Thyroid gland (tissue), 4 donors: ENCODE measurements at regions not wholly inside any gene's neighbourhood (a gene's known extent, or its start where the extent isn't known, plus 50 kb on each side); places are given as distances from the start of the nearest gene placed in this dataset.

Experiments used
- POLR2A ChIP-seq, 2 donors: fragments of 450-650 bp; IDR thresholded peaks; one replicate each; pipeline ENCODE4 v1.6.1; 2017; ENCODE audit warnings: antibody characterized with exemption in 2 of 2, mild to moderate bottlenecking in 2 of 2, moderate library complexity in 1 of 2
- TF ChIP-seq, protein P1 (sequence below), 6 experiments: fragments of 200-600 bp in 3 of 6; fragments of 450-650 bp in 3 of 6; sonication (generic) in 3 of 6; IDR thresholded peaks; one replicate each; pipeline ENCODE4 v1.5.1; 2016 to 2019; ENCODE audit warnings: antibody characterized with exemption in 6 of 6, mild to moderate bottlenecking in 2 of 6, inconsistent platforms in 1 of 6, moderate library complexity in 1 of 6

DNA sequence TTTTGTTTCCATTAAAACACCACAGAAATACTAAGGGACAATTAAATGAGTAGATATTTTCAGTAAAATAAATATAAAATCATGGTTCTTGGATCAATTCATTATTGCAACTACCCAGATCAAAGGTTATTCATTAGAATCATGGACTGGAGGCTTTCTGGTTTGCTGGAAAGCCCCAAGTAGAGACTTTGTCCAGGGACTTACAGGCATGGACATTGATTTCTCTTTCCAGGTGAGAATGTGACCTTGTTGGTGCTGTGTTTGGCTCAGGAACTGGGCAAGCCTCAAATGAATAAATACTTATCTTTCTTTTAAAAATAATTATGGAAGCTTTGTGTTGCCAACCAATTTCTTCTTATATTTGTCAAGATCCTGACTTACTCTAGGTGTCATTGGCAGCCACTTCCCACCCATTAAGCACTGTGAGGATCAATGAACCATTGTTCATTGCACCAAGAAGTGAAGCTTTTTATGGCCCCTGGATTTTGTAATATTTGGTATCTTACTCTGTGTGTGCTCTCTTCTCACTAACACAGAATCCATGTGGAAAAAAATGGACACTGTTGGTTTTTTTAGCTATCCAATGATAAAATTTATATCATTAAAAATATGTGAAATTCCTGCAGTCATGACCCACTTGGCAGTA lies 205.8 kb upstream of the NRXN1 start:
- TF ChIP-seq POLR2A (IDR thresholded peaks at IDR 0.05), result no peak
- TF ChIP-seq, protein P1, sequence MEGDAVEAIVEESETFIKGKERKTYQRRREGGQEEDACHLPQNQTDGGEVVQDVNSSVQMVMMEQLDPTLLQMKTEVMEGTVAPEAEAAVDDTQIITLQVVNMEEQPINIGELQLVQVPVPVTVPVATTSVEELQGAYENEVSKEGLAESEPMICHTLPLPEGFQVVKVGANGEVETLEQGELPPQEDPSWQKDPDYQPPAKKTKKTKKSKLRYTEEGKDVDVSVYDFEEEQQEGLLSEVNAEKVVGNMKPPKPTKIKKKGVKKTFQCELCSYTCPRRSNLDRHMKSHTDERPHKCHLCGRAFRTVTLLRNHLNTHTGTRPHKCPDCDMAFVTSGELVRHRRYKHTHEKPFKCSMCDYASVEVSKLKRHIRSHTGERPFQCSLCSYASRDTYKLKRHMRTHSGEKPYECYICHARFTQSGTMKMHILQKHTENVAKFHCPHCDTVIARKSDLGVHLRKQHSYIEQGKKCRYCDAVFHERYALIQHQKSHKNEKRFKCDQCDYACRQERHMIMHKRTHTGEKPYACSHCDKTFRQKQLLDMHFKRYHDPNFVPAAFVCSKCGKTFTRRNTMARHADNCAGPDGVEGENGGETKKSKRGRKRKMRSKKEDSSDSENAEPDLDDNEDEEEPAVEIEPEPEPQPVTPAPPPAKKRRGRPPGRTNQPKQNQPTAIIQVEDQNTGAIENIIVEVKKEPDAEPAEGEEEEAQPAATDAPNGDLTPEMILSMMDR (IDR thresholded peaks at IDR 0.05), result no peak
